Fibroblast of the conjunctiva (primary cell): ENCODE measurements at regions not wholly inside any gene's neighbourhood (a gene's known extent, or its start where the extent isn't known, plus 50 kb on each side); places are given as distances from the start of the nearest gene placed in this dataset.
"Not testable (repeated sequence)": the region's sequence is repeated elsewhere in the genome, so short reads cannot be mapped to it uniquely, and the experiment has no call there.

Experiments
- DNase-seq: peaks from one replicate; pipeline ENCODE4 v3.0.0-alpha.2; 2010; ENCODE audit warnings: low read depth

- DNase-seq = peak; percentile 12
These were observed 53.1 kb upstream of the HMCN1 start for GRCh38 chr1:185681034-185681633.

DNA sequence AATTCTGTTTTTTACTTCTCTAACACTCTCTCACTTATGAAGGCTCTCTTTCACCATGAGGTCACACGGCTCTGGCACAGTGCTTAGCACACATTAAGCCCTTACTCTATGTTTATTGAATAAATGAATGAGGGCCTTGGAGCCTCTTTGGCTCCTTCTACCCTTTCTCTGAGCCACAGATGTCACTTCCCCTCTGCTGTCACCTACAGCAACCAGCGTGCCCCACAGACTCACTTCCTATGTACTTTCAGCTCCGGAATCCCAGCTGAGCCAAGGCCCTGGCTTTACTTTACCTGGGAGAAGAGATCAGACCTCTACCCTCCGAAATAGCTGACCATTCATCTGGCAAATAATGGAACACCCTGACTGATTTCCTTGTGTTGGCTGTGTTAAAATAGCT lies 53.7 kb upstream of the HMCN1 start:
- DNase-seq = no peak

DNA sequence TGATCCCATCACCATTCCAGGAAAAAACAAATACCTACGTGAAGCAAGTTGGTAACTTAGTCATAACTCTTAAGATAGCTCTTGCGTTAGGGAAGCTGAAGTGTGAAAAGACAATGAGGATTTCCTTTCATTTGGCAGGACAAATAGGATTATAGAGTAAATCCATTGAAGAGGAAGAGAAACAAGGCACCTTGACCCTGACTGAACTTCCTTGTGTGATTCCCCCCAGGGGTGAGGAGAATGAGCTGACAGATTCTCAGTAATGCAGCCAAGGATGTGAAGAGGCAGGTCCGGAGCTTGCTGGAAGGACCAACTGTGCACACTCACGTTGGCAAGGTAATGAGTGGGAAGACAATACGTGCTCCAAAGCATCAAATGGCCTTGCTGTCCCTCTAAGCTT lies 55.0 kb upstream of the HMCN1 start:
- DNase-seq = no peak

- no peak for DNase-seq
These were observed 57.2 kb upstream of the HMCN1 start for GRCh38 chr1:185676969-185677368.

DNA sequence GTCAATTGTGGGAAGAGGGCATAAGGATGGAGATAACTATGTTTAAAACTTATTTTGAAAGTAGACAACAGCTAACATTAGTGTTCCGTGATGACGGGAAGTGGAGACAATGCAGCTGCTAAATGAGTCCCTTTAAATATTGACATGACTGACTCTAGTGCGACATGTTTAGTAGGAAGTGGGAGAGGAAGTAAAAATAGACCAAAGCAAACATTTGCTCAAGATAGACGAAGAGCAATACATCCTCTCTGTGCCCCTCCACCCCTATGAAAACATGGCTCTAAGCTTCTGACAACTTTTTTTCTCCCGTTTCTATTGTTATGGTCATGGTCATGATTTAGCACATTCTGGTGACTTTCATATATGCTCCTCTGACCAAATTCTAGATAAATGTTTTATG lies 60.0 kb upstream of the HMCN1 start:
- DNase-seq = no peak

GRCh38 chr1:185672719-185673360 lies 61.4 kb upstream of the HMCN1 start:
- no peak for DNase-seq

- peak; percentile 10 for DNase-seq
These were observed 64.0 kb upstream of the HMCN1 start for GRCh38 chr1:185670187-185670627.

- no peak for DNase-seq
These were observed 66.2 kb upstream of the HMCN1 start for GRCh38 chr1:185668013-185668412.

- DNase-seq = no peak
These were observed 67.6 kb upstream of the HMCN1 start for GRCh38 chr1:185666582-185666981.

DNA sequence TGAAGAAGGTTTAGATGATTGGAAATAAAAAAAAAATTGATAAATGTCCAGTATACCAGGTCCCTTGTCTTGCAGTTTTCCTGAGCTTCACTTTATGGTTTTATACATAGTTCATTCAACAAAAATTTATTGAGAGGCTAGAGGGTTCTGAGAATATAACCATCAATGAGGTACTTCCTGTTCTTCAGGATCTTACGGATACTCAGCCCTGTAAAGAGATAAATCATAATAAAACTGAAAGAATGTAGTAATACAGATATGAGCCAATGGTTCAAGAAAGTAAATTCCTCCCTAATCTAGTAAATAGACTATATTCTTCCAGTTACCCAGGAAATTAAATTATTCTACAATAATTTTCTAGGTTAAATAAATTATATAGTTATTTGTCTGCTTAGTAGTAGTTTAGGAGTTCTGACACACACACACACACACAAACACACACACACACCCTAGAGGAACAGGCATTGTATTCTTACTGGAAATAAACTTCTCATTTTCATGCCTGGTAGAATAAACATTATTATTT lies 70.4 kb upstream of the HMCN1 start:
- no peak for DNase-seq

- no peak for DNase-seq
These were observed 70.9 kb upstream of the HMCN1 start for GRCh38 chr1:185663332-185663731.

DNA sequence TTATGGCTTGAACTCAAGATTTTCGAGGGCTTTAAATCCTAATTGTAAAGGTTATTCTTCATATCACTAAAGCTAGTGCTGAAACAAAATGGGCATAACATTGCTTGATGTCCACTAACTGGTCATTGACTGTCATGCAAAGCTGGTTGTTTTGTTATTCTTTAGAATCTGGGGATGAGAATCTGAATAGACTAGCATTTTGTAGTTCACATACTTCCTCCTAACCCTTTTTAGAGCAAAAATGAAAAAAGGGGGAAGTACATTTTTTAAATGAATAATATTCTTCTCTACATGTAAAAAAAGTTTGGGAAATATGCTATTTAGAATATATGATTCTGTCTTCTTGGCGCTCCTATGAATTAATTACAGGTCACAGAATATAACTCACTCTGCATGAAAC lies 72.2 kb upstream of the HMCN1 start:
- DNase-seq = no peak

DNA sequence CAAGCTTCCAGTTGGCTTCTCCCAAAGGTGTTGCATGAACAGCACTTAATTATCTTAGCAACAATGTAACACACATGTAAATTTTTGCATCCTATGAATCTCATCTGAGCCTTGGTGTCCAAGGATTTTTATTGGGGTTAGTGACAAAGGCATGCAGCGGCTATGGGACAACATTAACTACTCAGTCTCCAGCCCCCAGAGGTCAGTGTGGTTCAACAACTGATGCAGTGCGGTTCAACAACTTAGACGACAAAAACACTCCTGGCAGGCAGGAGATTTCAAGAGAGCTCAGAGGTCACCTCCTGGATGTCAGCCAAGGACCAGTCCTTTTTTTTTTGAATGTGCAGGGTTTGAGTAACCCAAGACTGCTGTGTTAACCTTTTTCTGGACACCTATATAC lies 77.5 kb upstream of the HMCN1 start:
- DNase-seq = no peak

DNA sequence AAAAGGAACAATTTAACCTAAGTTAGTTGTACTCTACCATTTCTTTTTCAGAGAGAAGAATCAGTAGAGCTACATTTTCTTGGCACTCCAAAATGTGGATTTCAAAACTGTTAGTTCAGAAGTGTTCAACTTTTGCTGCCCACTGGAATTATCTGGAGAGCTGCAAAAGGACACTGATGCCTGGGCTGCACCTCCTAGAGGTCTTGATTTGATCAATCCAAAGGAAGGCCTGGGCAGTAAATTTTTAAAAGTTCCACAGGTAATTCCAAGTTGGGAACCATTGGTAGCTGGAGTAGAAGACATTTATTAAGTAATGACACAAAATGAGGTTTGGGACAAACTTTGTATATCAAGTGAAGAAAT lies 79.3 kb upstream of the HMCN1 start:
- no peak for DNase-seq

DNA sequence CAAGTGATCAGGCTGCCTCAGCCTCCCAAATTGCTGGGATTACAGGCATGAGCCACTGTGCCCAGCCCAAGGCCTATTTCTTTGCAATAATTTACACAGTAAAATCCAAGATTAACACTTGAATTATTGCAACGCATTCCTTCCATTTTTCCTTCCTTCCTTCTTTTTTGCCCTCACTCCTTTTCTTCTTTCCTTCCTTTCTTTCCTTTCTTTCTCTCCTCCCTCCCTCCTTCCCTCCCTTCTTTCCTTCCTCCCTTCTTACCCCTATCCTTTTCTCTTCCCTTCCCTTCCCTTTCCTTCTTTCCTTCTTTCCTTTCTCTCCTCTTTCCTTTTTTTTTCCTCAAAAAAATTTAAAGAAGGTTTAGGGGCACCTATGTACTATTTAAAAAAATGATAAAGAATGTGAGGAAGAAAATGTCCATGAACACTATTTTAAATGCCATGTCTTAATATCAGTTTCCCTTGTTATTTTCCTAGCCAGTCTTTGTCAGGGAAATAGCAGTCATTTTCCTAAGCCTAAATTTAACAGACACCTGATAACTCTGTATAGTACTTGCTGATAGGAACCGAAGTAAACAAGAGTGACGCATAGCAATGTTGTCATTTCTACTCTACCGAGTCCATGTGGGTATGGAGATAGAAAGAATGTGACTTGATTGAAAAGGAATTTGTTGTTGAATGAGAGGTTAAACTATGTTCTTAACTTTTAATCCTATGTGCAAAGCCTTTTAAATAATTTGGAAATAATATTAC lies 79.8 kb upstream of the HMCN1 start:
- DNase-seq = no peak

GRCh38 chr1:185653615-185654014 lies 80.6 kb upstream of the HMCN1 start:
- DNase-seq = no peak

DNA sequence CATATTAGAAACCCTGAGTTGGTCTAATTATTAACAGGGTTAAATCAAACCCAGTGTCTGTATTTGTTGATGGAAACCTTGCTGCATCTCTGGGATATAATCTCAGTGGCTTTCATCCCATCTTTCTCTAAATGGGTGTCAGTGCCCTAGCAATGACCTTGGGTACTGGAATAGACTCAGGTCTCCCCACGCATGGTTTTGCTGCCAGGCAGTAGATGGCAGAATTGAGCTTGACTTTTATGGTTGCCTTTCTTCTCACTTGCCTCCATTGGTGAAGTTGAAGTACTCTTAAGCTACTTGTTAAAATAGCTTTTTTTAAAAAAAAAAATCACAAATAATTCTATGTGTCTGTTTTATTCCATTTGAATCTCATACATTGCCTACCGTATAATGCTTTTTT lies 81.8 kb upstream of the HMCN1 start:
- DNase-seq = no peak

- no peak for DNase-seq
These were observed 83.5 kb upstream of the HMCN1 start for GRCh38 chr1:185650602-185651230.

GRCh38 chr1:185648858-185649589 lies 85.2 kb upstream of the HMCN1 start:
- DNase-seq = no peak

GRCh38 chr1:185647597-185648267 lies 86.5 kb upstream of the HMCN1 start:
- DNase-seq = not testable (repeated sequence)

DNA sequence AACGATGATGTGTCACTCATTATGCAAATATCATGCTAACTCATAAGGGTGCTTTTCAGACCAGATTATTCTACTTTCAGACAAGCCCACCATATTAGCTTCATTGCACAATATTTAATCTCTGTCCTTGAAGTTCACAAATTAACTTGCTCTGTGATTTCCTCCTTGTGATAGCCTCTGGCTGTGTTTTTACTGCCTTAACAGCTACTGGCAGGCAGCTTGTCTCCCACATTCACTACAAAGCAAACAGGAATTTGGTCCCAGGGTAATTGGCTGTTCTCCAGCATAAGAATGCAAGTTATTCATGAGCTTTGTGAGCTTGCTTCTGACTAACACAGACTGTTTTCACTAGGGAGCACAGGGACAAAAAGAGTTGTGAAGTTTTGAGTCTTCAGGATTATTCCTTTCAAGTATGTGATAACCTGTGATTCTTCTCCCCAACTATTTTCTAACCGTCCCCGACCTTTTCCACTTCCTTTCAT lies 87.9 kb upstream of the HMCN1 start:
- DNase-seq = peak; percentile 91
